HEK293T (cell line): ENCODE measurements at regions not wholly inside any gene's neighbourhood (a gene's known extent, or its start where the extent isn't known, plus 50 kb on each side); places are given as distances from the start of the nearest gene placed in this dataset.

ENCODE experiments used
- CTCF ChIA-PET: fragments of 350-600 bp; formaldehyde crosslinking; extraction: SDS; loops from one replicate; lab custom pipeline; 2021; ENCODE audit warnings: antibody characterized with exemption, inconsistent platforms; lab: Yijun Ruan, JAX
- POLR2A ChIA-PET: fragments of 350-600 bp; formaldehyde crosslinking; extraction: SDS; loops from one replicate; lab custom pipeline; 2020; ENCODE audit warnings: antibody characterized with exemption, inconsistent platforms; lab: Yijun Ruan, JAX
- DNase-seq: peaks from one replicate; pipeline ENCODE4 v3.0.0; 2012; ENCODE audit warnings: mixed read lengths; ENCODE audit errors: extremely low spot score
- ARNT ChIP-seq: fragments of 450-650 bp; IDR thresholded peaks from 2 replicates; pipeline ENCODE4 v1.6.1; 2017; ENCODE audit warnings: mild to moderate bottlenecking
- BHLHE40 ChIP-seq: fragments of 450-650 bp; IDR thresholded peaks from 2 replicates; pipeline ENCODE4 v1.6.1; 2016; ENCODE audit warnings: mild to moderate bottlenecking, moderate library complexity, borderline replicate concordance
- CTBP1 ChIP-seq: fragments of 450-650 bp; IDR thresholded peaks from 2 replicates; pipeline ENCODE4 v1.6.1; 2016; ENCODE audit warnings: borderline replicate concordance
- ELF4 ChIP-seq: fragments of 450-650 bp; IDR thresholded peaks from 2 replicates; pipeline ENCODE4 v1.6.1; 2017; ENCODE audit warnings: antibody characterized with exemption
- FOXA1 ChIP-seq: fragments of 450-650 bp; IDR thresholded peaks from 2 replicates; pipeline ENCODE4 v1.6.1; 2016; ENCODE audit warnings: mild to moderate bottlenecking
- FOXK2 ChIP-seq: fragments of 450-650 bp; IDR thresholded peaks from 2 replicates; pipeline ENCODE4 v1.6.1; 2016; ENCODE audit warnings: mild to moderate bottlenecking
- FOXM1 ChIP-seq: fragments of 450-650 bp; IDR thresholded peaks from 2 replicates; pipeline ENCODE4 v1.6.1; 2017; ENCODE audit warnings: mild to moderate bottlenecking, borderline replicate concordance
- HDGF ChIP-seq: fragments of 450-650 bp; IDR thresholded peaks from 2 replicates; pipeline ENCODE4 v1.6.1; 2017; ENCODE audit warnings: antibody characterized with exemption, borderline replicate concordance
- L3MBTL2 ChIP-seq: fragments of 450-650 bp; conservative IDR thresholded peaks from 2 replicates; pipeline ENCODE4 v1.6.1; 2016; ENCODE audit warnings: mild to moderate bottlenecking
- LEF1 ChIP-seq: fragments of 450-650 bp; IDR thresholded peaks from 2 replicates; pipeline ENCODE4 v1.6.1; 2017; ENCODE audit warnings: mild to moderate bottlenecking, borderline replicate concordance
- NFRKB ChIP-seq: fragments of 450-650 bp; IDR thresholded peaks from 2 replicates; pipeline ENCODE4 v1.6.1; 2016; ENCODE audit warnings: mild to moderate bottlenecking, moderate library complexity
- SP1 ChIP-seq: fragments of 450-650 bp; IDR thresholded peaks from 2 replicates; pipeline ENCODE4 v1.6.1; 2017
- SUZ12 ChIP-seq: fragments of 450-650 bp; IDR thresholded peaks from 2 replicates; pipeline ENCODE4 v1.6.1; 2016; ENCODE audit warnings: mild to moderate bottlenecking
- TARDBP ChIP-seq: fragments of 450-650 bp; IDR thresholded peaks from 2 replicates; pipeline ENCODE4 v1.6.1; 2016
- ZNF384 ChIP-seq: fragments of 450-650 bp; IDR thresholded peaks from 2 replicates; pipeline ENCODE4 v1.6.1; 2016
- TF ChIP-seq, protein P1 (sequence below): fragments of 450-650 bp; IDR thresholded peaks from 2 replicates; pipeline ENCODE4 v1.6.1; 2016

DNA sequence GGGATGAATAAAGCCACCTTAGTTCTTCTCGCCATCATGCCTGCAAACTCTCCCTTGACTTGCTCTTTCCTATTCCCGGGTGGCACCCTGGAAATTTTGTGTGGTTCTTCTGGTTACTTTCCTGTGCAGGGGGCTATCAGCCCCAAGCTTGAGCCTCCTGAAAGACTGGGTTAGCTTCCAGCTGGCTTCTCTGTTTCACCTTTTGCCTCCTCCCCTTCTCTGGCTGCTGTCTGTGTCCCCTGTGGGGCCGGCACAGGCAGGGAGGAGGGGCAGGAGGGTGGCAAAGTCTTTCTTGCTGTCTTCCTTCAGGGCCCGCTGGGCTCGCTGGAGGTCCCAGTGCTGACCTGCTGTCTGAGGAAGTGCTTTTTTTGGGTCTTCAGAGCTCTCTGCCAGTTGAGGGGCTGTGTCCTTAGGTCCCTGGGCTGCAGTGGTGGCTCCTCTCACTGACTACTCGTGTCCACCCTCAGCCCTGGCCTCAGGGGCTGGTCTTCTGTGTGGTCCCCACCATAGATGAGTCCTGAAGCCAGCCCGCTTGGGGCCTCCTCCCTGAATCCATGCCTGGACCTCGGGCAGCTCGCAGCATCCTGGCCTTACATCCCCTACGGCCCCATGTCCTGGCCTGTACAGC lies 196.5 kb downstream of the KLF13 start:
- ChIA-PET POLR2A (no interaction called here), CTCF (interaction anchor here (0.7 kb wide), 1 partner anchor 288 kb away, joined by 3 read pairs; no protein-coding TSS in a partner anchor)
- TF ChIP-seq, protein P1, sequence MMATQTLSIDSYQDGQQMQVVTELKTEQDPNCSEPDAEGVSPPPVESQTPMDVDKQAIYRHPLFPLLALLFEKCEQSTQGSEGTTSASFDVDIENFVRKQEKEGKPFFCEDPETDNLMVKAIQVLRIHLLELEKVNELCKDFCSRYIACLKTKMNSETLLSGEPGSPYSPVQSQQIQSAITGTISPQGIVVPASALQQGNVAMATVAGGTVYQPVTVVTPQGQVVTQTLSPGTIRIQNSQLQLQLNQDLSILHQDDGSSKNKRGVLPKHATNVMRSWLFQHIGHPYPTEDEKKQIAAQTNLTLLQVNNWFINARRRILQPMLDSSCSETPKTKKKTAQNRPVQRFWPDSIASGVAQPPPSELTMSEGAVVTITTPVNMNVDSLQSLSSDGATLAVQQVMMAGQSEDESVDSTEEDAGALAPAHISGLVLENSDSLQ, result no peak
- TF ChIP-seq ELF4 (no peak), HDGF (no peak), SP1 (no peak), LEF1 (no peak), FOXM1 (no peak), TARDBP (no peak), L3MBTL2 (no peak), NFRKB (no peak), FOXA1 (no peak), CTBP1 (no peak), SUZ12 (no peak), ZNF384 (no peak), ARNT (no peak), FOXK2 (no peak), BHLHE40 (no peak)

DNA sequence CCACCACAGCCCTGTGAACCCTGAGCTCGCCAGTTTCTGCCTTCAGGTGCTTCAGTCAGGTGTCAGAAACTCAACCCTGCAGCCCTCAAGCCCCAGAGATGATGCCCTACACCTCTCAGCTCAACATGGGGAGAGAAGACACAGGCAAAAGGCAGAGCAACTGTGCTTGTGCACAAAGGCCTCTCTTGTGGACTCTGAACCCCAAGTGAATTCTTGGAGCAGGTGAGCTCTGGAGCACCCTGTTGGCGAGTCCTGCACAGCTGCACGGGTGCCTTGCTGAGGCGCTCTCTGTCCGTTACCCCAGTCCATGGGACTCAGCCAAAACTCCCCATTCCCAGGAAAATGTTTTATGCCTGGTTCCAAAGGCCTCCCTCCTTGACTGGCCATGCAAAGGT lies 197.0 kb downstream of the KLF13 start:
- POLR2A ChIA-PET, result no interaction called here
- CTCF ChIA-PET, result interaction anchor here (0.7 kb wide), 1 partner anchor 288 kb away, joined by 3 read pairs; no protein-coding TSS in a partner anchor
- DNase-seq, result no peak
- TF ChIP-seq, protein P1, result no peak
- no peak for TF ChIP-seq FOXM1
- no peak for TF ChIP-seq FOXA1
- no peak for TF ChIP-seq ARNT
- TF ChIP-seq CTBP1, result no peak
- TF ChIP-seq FOXK2, result no peak
- no peak for TF ChIP-seq L3MBTL2
- TF ChIP-seq HDGF, result no peak
- TF ChIP-seq TARDBP, result no peak
- no peak for TF ChIP-seq ELF4
- no peak for TF ChIP-seq SP1

More for the DNA sequence above, 196.5 kb downstream of the KLF13 start:
- no peak for DNase-seq

DNA sequence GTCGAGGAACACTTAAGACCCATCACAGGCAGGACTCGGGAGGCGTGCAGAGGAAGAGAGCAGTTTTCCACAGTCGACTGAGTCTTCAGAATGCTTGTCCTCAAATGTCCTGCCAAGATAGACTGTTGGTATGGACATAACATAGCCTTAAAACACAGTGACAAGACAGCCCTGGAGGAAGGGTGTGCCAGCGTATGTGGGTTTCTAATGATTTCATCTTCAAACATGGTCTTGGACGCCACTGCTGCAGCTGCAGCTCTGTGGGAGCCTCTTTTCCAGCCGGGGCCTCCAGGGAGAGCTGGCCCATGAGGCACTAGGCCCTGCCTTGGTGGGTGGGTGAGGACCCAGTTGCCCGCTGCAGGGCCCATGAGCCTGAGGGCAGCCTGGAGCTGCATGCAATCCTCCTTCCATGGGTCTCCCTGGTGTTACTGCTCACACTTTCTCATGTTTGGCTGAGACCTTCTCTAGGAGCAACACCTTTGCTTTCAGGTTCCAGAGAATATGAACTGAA lies 198.6 kb downstream of the KLF13 start:
- ChIA-PET CTCF (no interaction called here), POLR2A (no interaction called here)
- no peak for DNase-seq
- TF ChIP-seq ZNF384 (no peak), ELF4 (no peak), ARNT (no peak), FOXK2 (no peak)
- TF ChIP-seq, protein P1, result no peak

DNA sequence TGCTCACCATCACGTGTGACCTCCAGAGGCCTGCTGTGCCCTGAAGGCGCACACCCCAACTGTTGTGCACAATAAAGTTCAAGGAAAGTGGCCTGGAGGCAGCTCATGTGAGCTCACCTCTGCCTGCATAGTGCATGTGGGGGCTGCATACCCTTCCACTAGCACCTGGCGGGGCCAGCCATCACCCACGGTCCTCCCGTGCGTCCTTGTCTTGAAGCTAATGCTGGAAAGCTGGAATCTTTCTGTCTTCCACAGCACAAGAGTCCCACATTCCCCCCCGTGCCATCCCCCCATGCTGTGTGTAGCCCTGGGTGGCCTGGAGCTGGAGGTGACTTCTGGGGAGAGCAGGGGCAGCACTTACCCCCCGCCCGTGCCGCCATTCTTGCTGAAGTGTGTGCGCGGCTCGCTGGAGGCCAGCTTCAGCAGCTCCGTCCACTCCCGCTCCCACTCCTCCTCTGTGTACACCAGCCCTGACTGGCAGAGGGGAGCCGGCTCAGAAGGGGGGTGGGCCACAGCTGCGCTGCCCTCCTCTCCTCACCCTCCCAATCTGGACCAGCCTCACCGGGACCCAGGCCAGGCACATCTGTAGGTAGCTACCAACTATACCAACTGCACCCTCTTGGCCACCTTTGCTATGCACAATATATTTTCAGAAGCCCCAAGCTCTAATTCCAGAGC lies 199.5 kb downstream of the KLF13 start:
- CTCF ChIA-PET, result no interaction called here
- POLR2A ChIA-PET, result no interaction called here
- no peak for TF ChIP-seq FOXM1
- TF ChIP-seq NFRKB, result no peak
- no peak for TF ChIP-seq ELF4
- TF ChIP-seq BHLHE40, result no peak
- TF ChIP-seq L3MBTL2, result no peak
- TF ChIP-seq ZNF384, result no peak
- no peak for TF ChIP-seq LEF1
- TF ChIP-seq FOXA1, result no peak
- TF ChIP-seq ARNT, result no peak
- no peak for TF ChIP-seq HDGF
- TF ChIP-seq FOXK2, result no peak
- no peak for TF ChIP-seq CTBP1
- TF ChIP-seq, protein P1, result no peak
- TF ChIP-seq SUZ12, result no peak
- TF ChIP-seq SP1, result no peak
- TF ChIP-seq TARDBP, result no peak
- no peak for DNase-seq

DNA sequence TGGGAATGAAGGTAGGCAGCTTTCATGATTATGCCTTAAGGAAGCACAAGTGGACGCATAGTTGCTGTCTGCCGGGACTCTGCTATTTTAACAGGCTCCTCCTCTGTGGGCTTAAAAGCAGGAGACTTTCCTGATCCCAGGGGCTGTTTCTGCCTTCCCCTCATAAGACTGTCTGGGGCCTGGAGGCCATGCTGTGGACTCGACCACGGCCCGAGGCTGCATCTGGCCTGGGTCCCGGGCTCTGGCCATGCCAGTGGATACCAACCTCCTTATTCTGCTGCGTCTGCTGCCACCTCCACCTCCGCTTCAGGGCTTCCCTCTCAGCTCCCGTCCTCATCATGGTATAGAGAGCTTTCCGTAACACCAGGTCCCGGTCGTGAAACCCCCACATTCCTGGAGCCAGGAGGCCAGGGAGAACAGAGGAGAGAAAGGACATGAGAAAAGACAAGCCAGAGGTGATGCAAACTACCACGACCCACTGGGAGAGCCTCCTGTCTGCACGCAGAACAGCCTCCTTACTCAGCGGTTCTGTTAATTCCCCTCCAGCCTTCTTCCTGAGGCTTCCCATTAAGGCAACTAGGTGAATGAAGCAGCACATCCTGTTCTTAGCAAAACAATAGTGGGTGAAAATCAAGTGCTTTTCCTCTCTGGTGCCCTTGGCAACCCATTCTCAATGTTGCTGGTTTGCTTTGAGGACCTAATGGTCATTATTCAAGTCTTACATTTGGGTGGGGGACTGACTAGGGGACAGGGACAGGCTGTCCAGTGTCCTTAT lies 200.5 kb downstream of the KLF13 start:
- no peak for DNase-seq
- TF ChIP-seq HDGF (no peak), NFRKB (no peak), LEF1 (no peak), FOXA1 (no peak), ZNF384 (no peak), BHLHE40 (no peak), SP1 (no peak), TARDBP (no peak), FOXK2 (no peak), L3MBTL2 (no peak), CTBP1 (no peak), ARNT (no peak), ELF4 (no peak), FOXM1 (no peak), SUZ12 (no peak)
- TF ChIP-seq, protein P1, result no peak
- ChIA-PET CTCF (no interaction called here), POLR2A (no interaction called here)
